H1 (cell line): ENCODE measurements at regions not wholly inside any gene's neighbourhood (a gene's known extent, or its start where the extent isn't known, plus 50 kb on each side); places are given as distances from the start of the nearest gene placed in this dataset.

Experiments
- KDM1A ChIP-seq: fragments of 200-600, 300-600 bp; sonication (generic); IDR thresholded peaks from 2 replicates; pipeline ENCODE4 v1.7.1; 2016; ENCODE audit warnings: mild to moderate bottlenecking, low read length, borderline replicate concordance

GRCh38 chr3:31297726-31298298, 234.9 kb upstream of the STT3B start (continued):
- no peak for TF ChIP-seq KDM1A
- TF ChIP-seq, all 59 proteins: peak for 0
